DND-41 (cell line): ENCODE measurements at regions not wholly inside any gene's neighbourhood (a gene's known extent, or its start where the extent isn't known, plus 50 kb on each side); places are given as distances from the start of the nearest gene placed in this dataset.

Experiments
- CTCF ChIP-seq: IDR thresholded peaks from 2 replicates; pipeline ENCODE4 v1.5.1; 2012; ENCODE audit warnings: borderline replicate concordance, low read length, moderate library complexity, mild to moderate bottlenecking; ENCODE audit not compliant: poor library complexity, severe bottlenecking; ENCODE audit errors: extremely low read depth
- EZH2 ChIP-seq: IDR thresholded peaks from 3 replicates; pipeline ENCODE4 v1.6.1; 2012; ENCODE audit warnings: borderline replicate concordance, low read depth, mild to moderate bottlenecking, moderate library complexity, low read length, inconsistent platforms; ENCODE audit not compliant: severe bottlenecking

- TF ChIP-seq EZH2 (no peak), CTCF (no peak)
Observed at GRCh38 chr4:161097821-161098220, 1066.0 kb downstream of the FSTL5 start.
